SK-N-SH (cell line): ENCODE measurements at regions not wholly inside any gene's neighbourhood (a gene's known extent, or its start where the extent isn't known, plus 50 kb on each side); places are given as distances from the start of the nearest gene placed in this dataset.

Experiments used
- CTCF ChIA-PET: fragments of 300-600, 350-600 bp; formaldehyde crosslinking; extraction: SDS; loops from one replicate; lab custom pipeline; 2021; lab: Yijun Ruan, JAX
- POLR2A ChIA-PET: fragments of 350-600 bp; sonication (Branson Sonifier 250); formaldehyde crosslinking; extraction: SDS; loops from one replicate; lab custom pipeline; 2020; ENCODE audit warnings: antibody characterized with exemption, inconsistent platforms; lab: Yijun Ruan, JAX
- DNase-seq: peaks from one replicate; pipeline ENCODE4 v3.0.0; 2012
- H2AFZ ChIP-seq: fragments of 200-600 bp; sonication (generic); 2 replicates; pipeline ENCODE4 v1.8.1; 2016; ENCODE audit warnings: antibody characterized with exemption, mild to moderate bottlenecking, low read depth
- H3F3A ChIP-seq: fragments of 200-600 bp; sonication (generic); replicated peaks from 2 replicates; pipeline ENCODE3; 2016; ENCODE audit warnings: antibody characterized with exemption, mild to moderate bottlenecking; ENCODE audit not compliant: insufficient read depth
- H3K27ac ChIP-seq, 2 experiments: fragments of 200-500 bp in 1 of 2; fragments of 200-600 bp in 1 of 2; sonication (Bioruptor generic) in 1 of 2; sonication (generic), shearing (Covaris generic) in 1 of 2; 2 replicates each; pipeline versions ENCODE4 v1.5.1 to v1.6.1; 2014 to 2016; ENCODE audit warnings: low read depth in 2 of 2, inconsistent platforms in 1 of 2, low read length in 1 of 2, mild to moderate bottlenecking in 1 of 2, mixed read lengths in 1 of 2
- H3K27me3 ChIP-seq: fragments of 200-600 bp; sonication (generic), shearing (Covaris generic); 2 replicates; pipeline ENCODE4 v1.6.1; 2016; ENCODE audit warnings: mixed run types; ENCODE audit not compliant: insufficient read depth
- H3K36me3 ChIP-seq, 2 experiments: fragments of 200-500 bp in 1 of 2; fragments of 200-600 bp in 1 of 2; sonication (Bioruptor generic) in 1 of 2; sonication (generic) in 1 of 2; replicated peaks in 1 of 2; 2 replicates each; pipeline versions ENCODE3 to v1.5.1; 2014 to 2016; ENCODE audit warnings: low read length in 1 of 2, mild to moderate bottlenecking in 1 of 2; ENCODE audit not compliant: insufficient read depth in 2 of 2, control insufficient read depth in 1 of 2
- H3K4me1 ChIP-seq, 2 experiments: fragments of 200-500 bp in 1 of 2; fragments of 200-600 bp in 1 of 2; sonication (Bioruptor generic) in 1 of 2; sonication (generic), shearing (Covaris generic) in 1 of 2; 2 replicates each; pipeline versions ENCODE4 v1.5.1 to v1.6.1; 2014 to 2016; ENCODE audit warnings: low read depth in 1 of 2, low read length in 1 of 2, mixed run types in 1 of 2; ENCODE audit not compliant: insufficient read depth in 2 of 2, control insufficient read depth in 1 of 2
- H3K4me2 ChIP-seq: fragments of 200-600 bp; sonication (generic), shearing (Covaris generic); 2 replicates; pipeline ENCODE4 v1.6.1; 2017; ENCODE audit warnings: mixed run types
- H3K4me3 ChIP-seq, 2 experiments: fragments of 200-500 bp in 1 of 2; fragments of 200-600 bp in 1 of 2; sonication (Bioruptor generic) in 1 of 2; sonication (generic), shearing (Covaris generic) in 1 of 2; 2 replicates each; pipeline versions ENCODE4 v1.5.1 to v1.8.1; 2014 to 2016; ENCODE audit warnings: low read depth in 2 of 2, inconsistent platforms in 1 of 2, low read length in 1 of 2, mild to moderate bottlenecking in 1 of 2, mixed read lengths in 1 of 2, moderate library complexity in 1 of 2
- H3K79me2 ChIP-seq: fragments of 200-600 bp; sonication (generic); 2 replicates; pipeline ENCODE4 v1.8.1; 2017; ENCODE audit warnings: mild to moderate bottlenecking; ENCODE audit not compliant: insufficient read depth
- H3K9ac ChIP-seq: fragments of 200-600 bp; sonication (generic); 2 replicates; pipeline ENCODE4 v1.6.1; 2017; ENCODE audit warnings: mixed run types
- H3K9me2 ChIP-seq: fragments of 200-600 bp; sonication (generic); 2 replicates; pipeline ENCODE4 v1.6.1; 2017; ENCODE audit warnings: mixed run types
- H3K9me3 ChIP-seq: fragments of 200-600 bp; sonication (generic); 2 replicates; pipeline ENCODE4 v1.6.1; 2017; ENCODE audit warnings: mixed run types, mild to moderate bottlenecking, moderate library complexity
- H4K20me1 ChIP-seq: fragments of 200-600 bp; sonication (generic); 2 replicates; pipeline ENCODE4 v1.6.1; 2017; ENCODE audit warnings: mild to moderate bottlenecking, mixed run types; ENCODE audit not compliant: insufficient read depth
- CHD2 ChIP-seq: fragments of 150-350 bp; IDR thresholded peaks from 2 replicates; pipeline ENCODE4 v1.6.1; 2018; ENCODE audit warnings: low read length; ENCODE audit not compliant: partially characterized antibody
- FOXJ3 ChIP-seq: sonication (generic); formaldehyde crosslinking; IDR thresholded peaks from 2 replicates; pipeline ENCODE4 v1.5.1; 2020; ENCODE audit warnings: mild to moderate bottlenecking, missing genetic modification reagents
- GATA2 ChIP-seq: sonication (generic); formaldehyde crosslinking; IDR thresholded peaks from 2 replicates; pipeline ENCODE4 v1.5.0; 2020; ENCODE audit warnings: mild to moderate bottlenecking, missing genetic modification reagents
- MEF2A ChIP-seq: IDR thresholded peaks from 2 replicates; pipeline ENCODE4 v1.4.0; 2012; ENCODE audit warnings: low read depth, borderline replicate concordance
- REST ChIP-seq: IDR thresholded peaks from 2 replicates; pipeline ENCODE4 v1.6.1; 2012; ENCODE audit warnings: mild to moderate bottlenecking, low read depth, low read length, moderate library complexity
- ZBTB33 ChIP-seq: IDR thresholded peaks from 2 replicates; pipeline ENCODE4 v1.4.0; 2012; ENCODE audit warnings: low read depth, borderline replicate concordance
- WGBS: methylation state at CpG from one replicate; pipeline ENCODE4 v1.1.6; 2017; ENCODE audit warnings: low lambda C conversion rate; 5-methylcytosine and 5-hydroxymethylcytosine counted together

- H3K9me2 ChIP-seq, result no peaks in the 10 kb centered on the region
- H3K27me3 ChIP-seq, result no peaks in the 10 kb centered on the region
- H3K9ac ChIP-seq, result no peak overlapping the region
- H3K4me3 ChIP-seq, result no peak overlapping the region
- no peaks in the 10 kb centered on the region for H3K4me1 ChIP-seq
- 90% methylated on average over 10 of the region's 10 CpGs for WGBS
- TF ChIP-seq MEF2A, result no peak
- TF ChIP-seq ZBTB33, result no peak
- TF ChIP-seq REST, result no peak
- TF ChIP-seq CHD2, result no peak
- no peak for TF ChIP-seq FOXJ3
- H3K9me3 ChIP-seq, result no peaks in the 10 kb centered on the region
- H3K36me3 ChIP-seq, result no peaks in the 10 kb centered on the region
- H3F3A ChIP-seq, result no peaks in the 10 kb centered on the region
- H4K20me1 ChIP-seq, result no peaks in the 10 kb centered on the region
- CTCF ChIA-PET, result interaction anchor here (0.8 to 1.4 kb wide), 3 partner anchors 8 to 76 kb away, joined by 3 to 5 read pairs (median 3); no protein-coding TSS in a partner anchor
- DNase-seq, result no peak
- H3K79me2 ChIP-seq, result no peaks in the 10 kb centered on the region
- H3K27ac ChIP-seq, result no peak overlapping the region
- H3K4me2 ChIP-seq, result no peak overlapping the region
- POLR2A ChIA-PET, result no interaction called here
- no peak overlapping the region for H2AFZ ChIP-seq
Observed at GRCh38 chr20:50266293-50267040, 75.8 kb downstream of the CEBPB start.

- H3K4me3 ChIP-seq, result no peak overlapping the region
- H4K20me1 ChIP-seq, result no peaks in the 10 kb centered on the region
- H3K27me3 ChIP-seq, result no peaks in the 10 kb centered on the region
- H3K79me2 ChIP-seq, result no peaks in the 10 kb centered on the region
- no peaks in the 10 kb centered on the region for H3K4me1 ChIP-seq
- no peak for TF ChIP-seq GATA2 (CRISPR knock-in tag)
- no peak overlapping the region for H3K27ac ChIP-seq
- 75% methylated on average over 10 of the region's 21 CpGs for WGBS
- no peak for DNase-seq
- no peak overlapping the region for H3K9ac ChIP-seq
- H2AFZ ChIP-seq, result no peak overlapping the region
- H3K4me2 ChIP-seq, result no peak overlapping the region
- H3K9me2 ChIP-seq, result no peaks in the 10 kb centered on the region
- CTCF ChIA-PET, result interaction anchor here (0.6 to 1.4 kb wide), 3 partner anchors 9 to 81 kb away, joined by 3 to 5 read pairs (median 3); no protein-coding TSS in a partner anchor
- H3F3A ChIP-seq, result no peaks in the 10 kb centered on the region
- H3K9me3 ChIP-seq, result no peaks in the 10 kb centered on the region
- POLR2A ChIA-PET, result no interaction called here
- no peaks in the 10 kb centered on the region for H3K36me3 ChIP-seq
Observed at GRCh38 chr20:50267041-50267865, 76.6 kb downstream of the CEBPB start.
